ENCODE measurements at regions not wholly inside any gene's neighbourhood (a gene's known extent, or its start where the extent isn't known, plus 50 kb on each side); places are given as distances from the start of the nearest gene placed in this dataset.

DNA sequence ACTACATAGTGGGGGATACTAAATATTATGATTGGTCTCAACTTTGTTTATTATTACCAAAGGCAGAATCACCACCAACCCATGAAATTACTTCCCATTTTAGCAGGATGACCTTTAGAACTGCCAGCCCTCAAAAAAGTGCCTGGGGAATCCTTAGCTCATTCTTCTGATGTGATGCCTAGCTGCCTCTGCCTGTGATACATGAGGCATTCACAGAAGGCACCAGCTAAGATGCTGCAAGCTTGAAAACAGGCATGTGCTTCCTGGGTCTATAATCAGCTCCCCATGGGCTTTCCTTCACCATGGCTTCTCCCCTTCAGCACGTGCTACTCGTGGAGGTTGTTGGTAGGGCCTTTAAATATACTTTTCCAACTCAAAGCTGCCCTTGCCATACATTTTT is 50.4 kb upstream of the ARHGAP20 start:
- no peak overlapping the region for H2AFZ ChIP-seq (ENCODE audit: low read length)
- H2BK15ac ChIP-seq (ENCODE audit: low read depth, low read length), result no peak overlapping the region
- H4K8ac ChIP-seq (replicated peaks; ENCODE audit: insufficient read length, low read depth, low read length), result no peak overlapping the region
- H2BK5ac ChIP-seq (ENCODE audit: insufficient read length, low read length), result no peak overlapping the region
- no peaks in the 10 kb centered on the region for H3K79me2 ChIP-seq (ENCODE audit: insufficient read depth, low read length)
- H3K36me3 Mint-ChIP-seq (ENCODE audit: insufficient read depth in 1 of 3, low read depth in 3 of 3), result no peaks in the 10 kb centered on the region
- no peak overlapping the region for H3K4me3 Mint-ChIP-seq
- H3K56ac ChIP-seq (ENCODE audit: insufficient read length, low read depth, low read length), result no peak overlapping the region
- H2BK12ac ChIP-seq (ENCODE audit: insufficient read length, low read depth, low read length), result no peak overlapping the region
- no peak overlapping the region for H3K18ac ChIP-seq (ENCODE audit: insufficient read length, low read depth, low read length)
- H3K4me2 ChIP-seq (ENCODE audit: insufficient read depth, insufficient read length, low read length), result no peak overlapping the region
- H4K20me1 ChIP-seq (ENCODE audit: control insufficient read depth, insufficient read depth, insufficient read length), result no peaks in the 10 kb centered on the region
- no peak overlapping the region for H3K27ac ChIP-seq (ENCODE audit: insufficient read length, low read depth, low read length)
- no peaks in the 10 kb centered on the region for H3K9me3 Mint-ChIP-seq
- no peak overlapping the region for H4K91ac ChIP-seq (ENCODE audit: insufficient read length, low read depth, low read length)
- WGBS (ENCODE audit: extremely low coverage, insufficient read length, low lambda C conversion rate), result no CpG with 5 or more reads among the region's 2 CpGs
- H3K4me1 Mint-ChIP-seq, result peaks cover 7 to 13% of the 10 kb centered on the region in 2 experiments
- no peaks in the 10 kb centered on the region; the same call in 1 of the 2 replicates for H3K27me3 Mint-ChIP-seq (ENCODE audit: low read depth)
- no peak overlapping the region; a peak in 1 of 7 replicates for H3K27ac Mint-ChIP-seq
- H3K4me1 ChIP-seq (ENCODE audit: insufficient read depth, low read length), result 0 out of 2 replicates have a peak, but pooled peaks cover 5% of the 10 kb centered on the region
- no peak overlapping the region for H4K5ac ChIP-seq (ENCODE audit: insufficient read length, low read depth, low read length)
- DNase-seq, result no peak
- H3K23me2 ChIP-seq (ENCODE audit: insufficient read length, low read depth, low read length, poor library complexity, severe bottlenecking), result no peaks in the 10 kb centered on the region
- H3K14ac ChIP-seq (ENCODE audit: insufficient read depth, low read length), result no peak overlapping the region
- no peak overlapping the region for H3K4ac ChIP-seq (ENCODE audit: low read depth, low read length)
- no peak overlapping the region for H3K23ac ChIP-seq (ENCODE audit: insufficient read length, low read depth, low read length)
- H3K9ac ChIP-seq (ENCODE audit: extremely low read depth, insufficient read length, low read length), result no peak overlapping the region
- no peak overlapping the region for H2AK5ac ChIP-seq (ENCODE audit: insufficient read length, low read length)
- no peaks in the 10 kb centered on the region for H3K27me3 ChIP-seq (ENCODE audit: insufficient read depth, low read length)
- H3T11ph ChIP-seq (ENCODE audit: low read length), result no peak overlapping the region
- no peak overlapping the region for H2BK120ac ChIP-seq (ENCODE audit: low read depth, low read length, poor library complexity, severe bottlenecking)
- TF ChIP-seq, protein P1, sequence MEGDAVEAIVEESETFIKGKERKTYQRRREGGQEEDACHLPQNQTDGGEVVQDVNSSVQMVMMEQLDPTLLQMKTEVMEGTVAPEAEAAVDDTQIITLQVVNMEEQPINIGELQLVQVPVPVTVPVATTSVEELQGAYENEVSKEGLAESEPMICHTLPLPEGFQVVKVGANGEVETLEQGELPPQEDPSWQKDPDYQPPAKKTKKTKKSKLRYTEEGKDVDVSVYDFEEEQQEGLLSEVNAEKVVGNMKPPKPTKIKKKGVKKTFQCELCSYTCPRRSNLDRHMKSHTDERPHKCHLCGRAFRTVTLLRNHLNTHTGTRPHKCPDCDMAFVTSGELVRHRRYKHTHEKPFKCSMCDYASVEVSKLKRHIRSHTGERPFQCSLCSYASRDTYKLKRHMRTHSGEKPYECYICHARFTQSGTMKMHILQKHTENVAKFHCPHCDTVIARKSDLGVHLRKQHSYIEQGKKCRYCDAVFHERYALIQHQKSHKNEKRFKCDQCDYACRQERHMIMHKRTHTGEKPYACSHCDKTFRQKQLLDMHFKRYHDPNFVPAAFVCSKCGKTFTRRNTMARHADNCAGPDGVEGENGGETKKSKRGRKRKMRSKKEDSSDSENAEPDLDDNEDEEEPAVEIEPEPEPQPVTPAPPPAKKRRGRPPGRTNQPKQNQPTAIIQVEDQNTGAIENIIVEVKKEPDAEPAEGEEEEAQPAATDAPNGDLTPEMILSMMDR (conservative IDR thresholded peaks at IDR 0.05), result no peak
- H3K79me1 ChIP-seq (ENCODE audit: insufficient read depth, low read depth, low read length, poor library complexity, severe bottlenecking), result no peaks in the 10 kb centered on the region
- H3K9me3 ChIP-seq (ENCODE audit: control insufficient read depth, low read depth, low read length), result no peaks in the 10 kb centered on the region
- H2BK20ac ChIP-seq (ENCODE audit: low read depth, low read length, poor library complexity, severe bottlenecking), result no peak overlapping the region
